ENCODE measurements at regions not wholly inside any gene's neighbourhood (a gene's known extent, or its start where the extent isn't known, plus 50 kb on each side); places are given as distances from the start of the nearest gene placed in this dataset.

GRCh38 chrX:68928401-68928800 is 99.6 kb downstream of the EFNB1 start (continued):
- no peak for TF ChIP-seq EZH2phosphoT487 (IDR thresholded peaks at IDR 0.05; ENCODE audit: borderline replicate concordance, low read depth)
- TF ChIP-seq MEF2A (IDR thresholded peaks at IDR 0.05; ENCODE audit: borderline replicate concordance, low read depth): no peak
- TF ChIP-seq NFIC (IDR thresholded peaks at IDR 0.05; ENCODE audit: borderline replicate concordance): no peak
- no peak for TF ChIP-seq NRF1 (IDR thresholded peaks at IDR 0.05; ENCODE audit: low read depth, low read length)

DNA sequence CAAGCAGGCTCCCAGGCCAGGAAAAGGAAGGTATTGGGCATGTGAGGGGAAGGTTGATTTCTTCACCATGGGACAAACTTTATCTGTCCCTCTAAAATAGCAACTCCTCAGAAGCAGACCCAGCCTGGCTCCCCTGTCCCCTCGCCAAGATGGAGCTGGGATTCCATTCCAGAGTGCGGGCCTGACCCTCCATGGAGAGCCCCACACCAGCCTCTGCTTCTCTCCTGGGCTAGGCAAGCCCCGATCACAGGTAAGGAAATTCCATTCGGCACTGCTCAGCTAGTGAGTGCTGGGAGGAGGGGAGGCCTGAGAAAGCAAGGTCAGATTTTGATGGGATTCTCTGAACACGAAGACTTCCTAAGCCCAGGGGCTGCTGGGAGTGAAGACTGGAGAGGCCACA is 98.4 kb downstream of the EFNB1 start:
- CTCF ChIA-PET: interaction anchor here (0.9 to 2.5 kb wide), 4 partner anchors 9 to 41 kb away, joined by 3 to 12 read pairs (median 4); no protein-coding TSS in a partner anchor

GRCh38 chrX:68923147-68923546 is 94.3 kb downstream of the EFNB1 start:
- Histone ChIP-seq H3K36me3 (replicated peaks in 1 of 2; ENCODE audit: control insufficient read depth in 1 of 2, insufficient read depth in 2 of 2, low read length in 1 of 2) (no peaks in the 10 kb centered on the region), H3K27ac (ENCODE audit: low read depth in 2 of 2, low read length in 1 of 2) (no peak overlapping the region), H3K4me2 (no peak overlapping the region), H3K4me1 (ENCODE audit: control insufficient read depth in 1 of 2, insufficient read depth in 2 of 2, low read depth in 1 of 2, low read length in 1 of 2) (peaks cover 0 to 5% of the 10 kb centered on the region in 2 experiments; a peak in 1 of 4 replicates), H3K4me3 (ENCODE audit: low read depth in 2 of 2, low read length in 1 of 2) (no peak overlapping the region), H3F3A (replicated peaks; ENCODE audit: insufficient read depth) (no peaks in the 10 kb centered on the region), H4K20me1 (ENCODE audit: insufficient read depth) (no peaks in the 10 kb centered on the region), H3K27me3 (ENCODE audit: insufficient read depth) (peaks cover 18% of the 10 kb centered on the region; the same call in 1 of the 2 replicates), H3K9me3 (no peaks in the 10 kb centered on the region), H2AFZ (ENCODE audit: low read depth) (no peak overlapping the region), H3K9me2 (no peaks in the 10 kb centered on the region), H3K9ac (no peak overlapping the region), H3K79me2 (ENCODE audit: insufficient read depth) (no peaks in the 10 kb centered on the region)
- ChIA-PET POLR2A (no interaction called here), CTCF (interaction anchor here (0.7 to 2.9 kb wide), 5 partner anchors 8 to 299 kb away, joined by 3 to 9 read pairs (median 3); no protein-coding TSS in a partner anchor)
- WGBS (ENCODE audit: low lambda C conversion rate): 52% methylated on average over 2 of the region's 2 CpGs
- DNase-seq: no peak
- TF ChIP-seq FOXM1 (IDR thresholded peaks at IDR 0.05; ENCODE audit: low read depth) (no peak), TCF12 (IDR thresholded peaks at IDR 0.05) (no peak), MXI1 (IDR thresholded peaks at IDR 0.05; ENCODE audit: low read depth, low read length) (no peak), IRF3 (IDR thresholded peaks at IDR 0.05; ENCODE audit: low read depth, low read length) (no peak), USF1 (IDR thresholded peaks at IDR 0.05; ENCODE audit: borderline replicate concordance, low read depth) (no peak), POLR2AphosphoS5 (IDR thresholded peaks at IDR 0.05; ENCODE audit: low read depth, low read length) (no peak), MEF2A (IDR thresholded peaks at IDR 0.05; ENCODE audit: borderline replicate concordance, low read depth) (no peak), RAD21 (IDR thresholded peaks at IDR 0.05; ENCODE audit: low read length) (no peak), YY1 (IDR thresholded peaks at IDR 0.05; ENCODE audit: low read depth) (no peak)
- TF ChIP-seq, protein P1, sequence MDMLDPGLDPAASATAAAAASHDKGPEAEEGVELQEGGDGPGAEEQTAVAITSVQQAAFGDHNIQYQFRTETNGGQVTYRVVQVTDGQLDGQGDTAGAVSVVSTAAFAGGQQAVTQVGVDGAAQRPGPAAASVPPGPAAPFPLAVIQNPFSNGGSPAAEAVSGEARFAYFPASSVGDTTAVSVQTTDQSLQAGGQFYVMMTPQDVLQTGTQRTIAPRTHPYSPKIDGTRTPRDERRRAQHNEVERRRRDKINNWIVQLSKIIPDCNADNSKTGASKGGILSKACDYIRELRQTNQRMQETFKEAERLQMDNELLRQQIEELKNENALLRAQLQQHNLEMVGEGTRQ (IDR thresholded peaks at IDR 0.05; ENCODE audit: borderline replicate concordance, low read depth, low read length): no peak

More for the DNA sequence above, 98.4 kb downstream of the EFNB1 start:
- TF ChIP-seq FOXJ3 (CRISPR knock-in tag; IDR thresholded peaks at IDR 0.05) (no peak), RCOR1 (IDR thresholded peaks at IDR 0.05; ENCODE audit: low read length) (no peak), POLR2AphosphoS5 (IDR thresholded peaks at IDR 0.05; ENCODE audit: low read depth, low read length) (no peak), GATA2 (CRISPR knock-in tag; IDR thresholded peaks at IDR 0.05) (no peak), USF1 (IDR thresholded peaks at IDR 0.05; ENCODE audit: borderline replicate concordance, low read depth) (no peak), EZH2phosphoT487 (IDR thresholded peaks at IDR 0.05; ENCODE audit: borderline replicate concordance, low read depth) (no peak), MXI1 (IDR thresholded peaks at IDR 0.05; ENCODE audit: low read depth, low read length) (no peak), JUND (IDR thresholded peaks at IDR 0.05) (no peak), RXRA (IDR thresholded peaks at IDR 0.05; ENCODE audit: borderline replicate concordance, low read depth) (no peak), SMC3 (IDR thresholded peaks at IDR 0.05; ENCODE audit: low read depth, low read length) (no peak)
- TF ChIP-seq, protein P2, sequence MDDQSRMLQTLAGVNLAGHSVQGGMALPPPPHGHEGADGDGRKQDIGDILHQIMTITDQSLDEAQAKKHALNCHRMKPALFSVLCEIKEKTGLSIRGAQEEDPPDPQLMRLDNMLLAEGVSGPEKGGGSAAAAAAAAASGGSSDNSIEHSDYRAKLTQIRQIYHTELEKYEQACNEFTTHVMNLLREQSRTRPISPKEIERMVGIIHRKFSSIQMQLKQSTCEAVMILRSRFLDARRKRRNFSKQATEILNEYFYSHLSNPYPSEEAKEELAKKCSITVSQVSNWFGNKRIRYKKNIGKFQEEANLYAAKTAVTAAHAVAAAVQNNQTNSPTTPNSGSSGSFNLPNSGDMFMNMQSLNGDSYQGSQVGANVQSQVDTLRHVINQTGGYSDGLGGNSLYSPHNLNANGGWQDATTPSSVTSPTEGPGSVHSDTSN (IDR thresholded peaks at IDR 0.05): no peak
- TF ChIP-seq, protein P1 (IDR thresholded peaks at IDR 0.05; ENCODE audit: borderline replicate concordance, low read depth, low read length): no peak
- 50% methylated on average over 5 of the region's 5 CpGs for WGBS (ENCODE audit: low lambda C conversion rate)
- Histone ChIP-seq H3K79me2 (ENCODE audit: insufficient read depth) (no peaks in the 10 kb centered on the region), H4K20me1 (ENCODE audit: insufficient read depth) (no peaks in the 10 kb centered on the region), H3K4me1 (ENCODE audit: control insufficient read depth in 1 of 2, insufficient read depth in 2 of 2, low read depth in 1 of 2, low read length in 1 of 2) (peaks cover 4 to 5% of the 10 kb centered on the region in 2 experiments; a peak in 1 of 4 replicates), H3F3A (replicated peaks; ENCODE audit: insufficient read depth) (no peaks in the 10 kb centered on the region), H3K9me3 (no peaks in the 10 kb centered on the region), H3K9ac (no peak overlapping the region), H3K27me3 (ENCODE audit: insufficient read depth) (peaks cover 5% of the 10 kb centered on the region; the same call in 1 of the 2 replicates), H2AFZ (ENCODE audit: low read depth) (no peak overlapping the region), H3K27ac (ENCODE audit: low read depth in 2 of 2, low read length in 1 of 2) (no peak overlapping the region), H3K4me3 (ENCODE audit: low read depth in 2 of 2, low read length in 1 of 2) (no peak overlapping the region), H3K4me2 (no peak overlapping the region), H3K36me3 (replicated peaks in 1 of 2; ENCODE audit: control insufficient read depth in 1 of 2, insufficient read depth in 2 of 2, low read length in 1 of 2) (no peaks in the 10 kb centered on the region), H3K9me2 (no peaks in the 10 kb centered on the region)
- DNase-seq: no peak
- POLR2A ChIA-PET: no interaction called here

All from SK-N-SH (cell line).